GM23338 (cell line): ENCODE measurements at regions not wholly inside any gene's neighbourhood (a gene's known extent, or its start where the extent isn't known, plus 50 kb on each side); places are given as distances from the start of the nearest gene placed in this dataset.
A peak's percentile ranks its signal among the peaks of the same experiment; 100 is the strongest.

ENCODE experiments used
- ATAC-seq: fragments of 200-7000 bp; cut with Tn5 transposase; 3 replicates; pipeline ENCODE4 v1.9.1; 2020
- DNase-seq: peaks from one replicate; pipeline ENCODE4 v3.0.0-alpha.2; 2015; ENCODE audit warnings: low spot score
- H2AFZ ChIP-seq: fragments of 200-600 bp; sonication (generic); 2 replicates; pipeline ENCODE4 v1.8.0; 2016; ENCODE audit warnings: antibody characterized with exemption, mild to moderate bottlenecking, moderate library complexity
- H3F3A ChIP-seq: fragments of 200-600 bp; sonication (generic); replicated peaks from 2 replicates; pipeline ENCODE4 v1.8.0; 2017; ENCODE audit warnings: antibody characterized with exemption, mixed run types, low read depth
- H3K27ac ChIP-seq: fragments of 200-600 bp; sonication (generic); 2 replicates; pipeline ENCODE4 v1.6.1; 2016; ENCODE audit warnings: low read depth
- H3K27me3 ChIP-seq: fragments of 200-600 bp; sonication (generic); 2 replicates; pipeline ENCODE4 v1.8.0; 2016; ENCODE audit warnings: mild to moderate bottlenecking, mixed run types, moderate library complexity; ENCODE audit not compliant: insufficient read depth
- H3K36me3 ChIP-seq: fragments of 200-600 bp; sonication (generic); 2 replicates; pipeline ENCODE4 v1.8.0; 2016; ENCODE audit warnings: mild to moderate bottlenecking; ENCODE audit not compliant: insufficient read depth
- H3K4me1 ChIP-seq: fragments of 200-600 bp; sonication (generic); 2 replicates; pipeline ENCODE4 v1.8.0; 2016; ENCODE audit warnings: mild to moderate bottlenecking, moderate library complexity; ENCODE audit not compliant: insufficient read depth
- H3K4me2 ChIP-seq: fragments of 200-600 bp; sonication (generic); 2 replicates; pipeline ENCODE4 v1.7.1; 2017; ENCODE audit warnings: mixed run types
- H3K4me3 ChIP-seq: fragments of 200-600 bp; sonication (generic); 2 replicates; pipeline ENCODE4 v1.6.1; 2016; ENCODE audit warnings: mixed run types
- H3K79me2 ChIP-seq: fragments of 200-600 bp; sonication (generic); replicated peaks from 2 replicates; pipeline ENCODE4 v1.8.0; 2017; ENCODE audit warnings: mild to moderate bottlenecking; ENCODE audit not compliant: insufficient read depth
- H3K9me2 ChIP-seq: fragments of 200-600 bp; sonication (generic); 2 replicates; pipeline ENCODE4 v1.8.0; 2017; ENCODE audit not compliant: insufficient read depth
- H4K20me1 ChIP-seq: fragments of 200-600 bp; sonication (generic); replicated peaks from 2 replicates; pipeline ENCODE4 v1.8.0; 2017; ENCODE audit warnings: mild to moderate bottlenecking; ENCODE audit not compliant: insufficient read depth
- H3K27ac Mint-ChIP-seq: 2 replicates; pipeline ENCODE4 v1.8.0; 2020; ENCODE audit warnings: inconsistent platforms, mild to moderate bottlenecking, moderate library complexity, mixed read lengths
- H3K27me3 Mint-ChIP-seq: 3 replicates; pipeline ENCODE4 v1.8.0; 2022; ENCODE audit warnings: low read depth, mild to moderate bottlenecking, moderate library complexity, mixed read lengths, inconsistent platforms; ENCODE audit not compliant: insufficient read depth, poor library complexity
- H3K36me3 Mint-ChIP-seq: 3 replicates; pipeline ENCODE4 v1.8.0; 2021; ENCODE audit warnings: low read depth, mild to moderate bottlenecking, inconsistent platforms, moderate library complexity, mixed read lengths
- H3K4me1 Mint-ChIP-seq: 3 replicates; pipeline ENCODE4 v1.8.0; 2020; ENCODE audit warnings: mild to moderate bottlenecking, inconsistent platforms, mixed read lengths
- H3K4me3 Mint-ChIP-seq: 3 replicates; pipeline ENCODE4 v1.8.0; 2021; ENCODE audit warnings: moderate library complexity, mild to moderate bottlenecking, inconsistent platforms, mixed read lengths
- H3K9me3 Mint-ChIP-seq: 3 replicates; pipeline ENCODE4 v1.8.0; 2020; ENCODE audit warnings: moderate library complexity, mild to moderate bottlenecking, inconsistent platforms, mixed read lengths
- ETS1 ChIP-seq: IDR thresholded peaks from 2 replicates; pipeline ENCODE4 v1.6.1; 2016; ENCODE audit warnings: antibody characterized with exemption
- EZH2 ChIP-seq: fragments of 200-600 bp; sonication (generic); IDR thresholded peaks from one replicate; pipeline ENCODE4 v1.8.0; 2017; ENCODE audit warnings: antibody characterized with exemption, mild to moderate bottlenecking, low read depth; ENCODE audit not compliant: unreplicated experiment
- STAT1 ChIP-seq: IDR thresholded peaks from one replicate; pipeline ENCODE4 v1.6.1; 2016; ENCODE audit warnings: antibody characterized with exemption; ENCODE audit not compliant: unreplicated experiment
- ZNF114 ChIP-seq: fragments of 250-450 bp; sonication (Bioruptor Pico); IDR thresholded peaks from 2 replicates; pipeline ENCODE4 v1.5.0; 2020; ENCODE audit warnings: mild to moderate bottlenecking, moderate library complexity
- ZNF462 ChIP-seq: fragments of 250-450 bp; sonication (Bioruptor Pico); IDR thresholded peaks from 2 replicates; pipeline ENCODE4 v1.5.0; 2020; ENCODE audit warnings: mild to moderate bottlenecking, moderate library complexity
- TF ChIP-seq, protein P1 (sequence below), 2 experiments: fragments of 200-600 bp in 1 of 2; sonication (generic) in 1 of 2; conservative IDR thresholded peaks; 2 replicates each; pipeline versions ENCODE4 v1.5.1 to v1.6.1; 2016 to 2017; ENCODE audit warnings: antibody characterized with exemption in 2 of 2, low read depth in 2 of 2, mild to moderate bottlenecking in 2 of 2, moderate library complexity in 1 of 2

DNA sequence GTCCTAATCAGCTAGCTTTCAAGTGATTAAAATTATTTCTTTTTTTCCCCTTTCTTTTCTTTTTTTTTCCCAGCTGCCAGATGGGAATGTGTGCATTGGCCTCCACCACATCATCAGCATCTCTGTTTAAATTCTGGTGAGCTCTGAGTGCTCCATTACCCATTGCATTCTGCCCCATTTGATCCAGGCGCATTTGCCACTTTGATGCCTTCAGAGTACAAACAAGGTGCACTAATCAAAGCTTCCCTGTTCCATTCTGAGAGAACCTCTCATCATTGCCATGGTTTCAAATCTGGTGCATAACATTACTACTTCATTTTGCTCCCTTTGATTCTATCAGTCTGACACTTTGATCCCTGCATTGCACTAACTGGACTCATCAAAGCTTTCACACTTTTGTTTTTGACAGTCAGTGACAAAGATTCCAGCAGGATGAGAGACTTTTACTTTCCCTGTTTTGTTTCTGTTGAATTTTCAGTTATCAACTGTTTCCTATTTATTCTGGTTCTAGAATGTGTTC lies 238.8 kb upstream of the PCDH10 start:
- ATAC-seq = no peak
- no peak for DNase-seq
- no peak overlapping the region for H3K27ac Mint-ChIP-seq

GRCh38 chr4:132918096-132918495 lies 231.0 kb upstream of the PCDH10 start:
- Mint-ChIP-seq H3K4me3 (no peak overlapping the region), H3K36me3 (no peaks in the 10 kb centered on the region), H3K27me3 (peaks cover 2% of the 10 kb centered on the region), H3K27ac (no peak overlapping the region), H3K9me3 (no peaks in the 10 kb centered on the region), H3K4me1 (no peaks in the 10 kb centered on the region)
- ATAC-seq = no peak
- Histone ChIP-seq H3K36me3 (no peaks in the 10 kb centered on the region), H3K4me2 (no peak overlapping the region), H3F3A (no peaks in the 10 kb centered on the region), H4K20me1 (no peaks in the 10 kb centered on the region), H3K9me2 (peaks cover 3% of the 10 kb centered on the region; the same call in 1 of the 2 replicates), H3K4me3 (no peak overlapping the region), H3K27me3 (no peaks in the 10 kb centered on the region), H3K79me2 (no peaks in the 10 kb centered on the region), H3K4me1 (no peaks in the 10 kb centered on the region), H3K27ac (no peak overlapping the region), H2AFZ (0 out of 2 replicates have a peak overlapping the region, but pooled peaks have one; percentile 34)
- no peak for DNase-seq
- TF ChIP-seq, protein P1, sequence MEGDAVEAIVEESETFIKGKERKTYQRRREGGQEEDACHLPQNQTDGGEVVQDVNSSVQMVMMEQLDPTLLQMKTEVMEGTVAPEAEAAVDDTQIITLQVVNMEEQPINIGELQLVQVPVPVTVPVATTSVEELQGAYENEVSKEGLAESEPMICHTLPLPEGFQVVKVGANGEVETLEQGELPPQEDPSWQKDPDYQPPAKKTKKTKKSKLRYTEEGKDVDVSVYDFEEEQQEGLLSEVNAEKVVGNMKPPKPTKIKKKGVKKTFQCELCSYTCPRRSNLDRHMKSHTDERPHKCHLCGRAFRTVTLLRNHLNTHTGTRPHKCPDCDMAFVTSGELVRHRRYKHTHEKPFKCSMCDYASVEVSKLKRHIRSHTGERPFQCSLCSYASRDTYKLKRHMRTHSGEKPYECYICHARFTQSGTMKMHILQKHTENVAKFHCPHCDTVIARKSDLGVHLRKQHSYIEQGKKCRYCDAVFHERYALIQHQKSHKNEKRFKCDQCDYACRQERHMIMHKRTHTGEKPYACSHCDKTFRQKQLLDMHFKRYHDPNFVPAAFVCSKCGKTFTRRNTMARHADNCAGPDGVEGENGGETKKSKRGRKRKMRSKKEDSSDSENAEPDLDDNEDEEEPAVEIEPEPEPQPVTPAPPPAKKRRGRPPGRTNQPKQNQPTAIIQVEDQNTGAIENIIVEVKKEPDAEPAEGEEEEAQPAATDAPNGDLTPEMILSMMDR (conservative IDR thresholded peaks at IDR 0.05; ENCODE audit: low read depth in 2 of 2) = no peak
- TF ChIP-seq ETS1 (no peak), STAT1 (no peak), ZNF462 (no peak), ZNF114 (no peak), EZH2 (no peak)

More for the DNA sequence above, 238.8 kb upstream of the PCDH10 start:
- H2AFZ ChIP-seq = no peak overlapping the region
- H4K20me1 ChIP-seq = no peaks in the 10 kb centered on the region
- Mint-ChIP-seq H3K27me3 (no peaks in the 10 kb centered on the region), H3K4me3 (no peak overlapping the region), H3K36me3 (no peaks in the 10 kb centered on the region), H3K9me3 (peaks cover 5% of the 10 kb centered on the region; the same call in 2 of the 3 replicates), H3K4me1 (no peaks in the 10 kb centered on the region)
- H3K9me2 ChIP-seq = no peaks in the 10 kb centered on the region
- no peaks in the 10 kb centered on the region for H3K79me2 ChIP-seq
- no peaks in the 10 kb centered on the region for H3K4me1 ChIP-seq
- H3K4me3 ChIP-seq = no peak overlapping the region
- no peaks in the 10 kb centered on the region for H3K36me3 ChIP-seq
- H3F3A ChIP-seq = no peaks in the 10 kb centered on the region
- no peak overlapping the region for H3K27ac ChIP-seq
- TF ChIP-seq ZNF114 = no peak
- H3K27me3 ChIP-seq = no peaks in the 10 kb centered on the region
- H3K4me2 ChIP-seq = no peak overlapping the region
